HFF-Myc (cell line): ENCODE measurements at regions not wholly inside any gene's neighbourhood (a gene's known extent, or its start where the extent isn't known, plus 50 kb on each side); places are given as distances from the start of the nearest gene placed in this dataset.

ENCODE experiments used
- DNase-seq: peaks from one replicate; pipeline ENCODE4 v3.0.0-alpha.2; 2011; ENCODE audit warnings: low read depth; ENCODE audit errors: extremely low read depth
- H3K4me3 ChIP-seq: replicated peaks from 2 replicates; pipeline ENCODE4 v1.5.1; 2011; ENCODE audit warnings: low read depth, mild to moderate bottlenecking, control low read depth, low read length
- CTCF ChIP-seq: IDR thresholded peaks from 2 replicates; pipeline ENCODE4 v1.5.1; 2012; ENCODE audit warnings: mild to moderate bottlenecking, low read depth, low read length, control low read depth; ENCODE audit errors: missing control alignments

- TF ChIP-seq CTCF: peak; percentile 87
- DNase-seq: peak; percentile 36
- H3K4me3 ChIP-seq: no peak overlapping the region
These were observed 174.7 kb downstream of the HERPUD2 start for GRCh38 chr7:35519971-35520809.

GRCh38 chr7:35518767-35519166 lies 176.2 kb downstream of the HERPUD2 start:
- TF ChIP-seq CTCF: no peak
- no peak for DNase-seq
- H3K4me3 ChIP-seq: no peak overlapping the region

GRCh38 chr7:35516498-35516897 lies 178.4 kb downstream of the HERPUD2 start:
- H3K4me3 ChIP-seq: no peak overlapping the region
- DNase-seq: no peak
- no peak for TF ChIP-seq CTCF

GRCh38 chr7:35513828-35514227 lies 181.1 kb downstream of the HERPUD2 start:
- no peak overlapping the region for H3K4me3 ChIP-seq
- TF ChIP-seq CTCF: no peak
- no peak for DNase-seq

GRCh38 chr7:35513195-35513594 lies 181.7 kb downstream of the HERPUD2 start:
- H3K4me3 ChIP-seq: no peak overlapping the region
- TF ChIP-seq CTCF: no peak
- DNase-seq: no peak

GRCh38 chr7:35512716-35513115 lies 182.2 kb downstream of the HERPUD2 start:
- H3K4me3 ChIP-seq: no peak overlapping the region

More at GRCh38 chr7:35512716-35513115, 182.2 kb downstream of the HERPUD2 start:
- TF ChIP-seq CTCF: no peak
- DNase-seq: no peak
